B cell (primary cell): ENCODE measurements at regions not wholly inside any gene's neighbourhood (a gene's known extent, or its start where the extent isn't known, plus 50 kb on each side); places are given as distances from the start of the nearest gene placed in this dataset.

Source experiments
- ATAC-seq: fragments of 200-7000 bp; cut with Tn5 transposase; one replicate; pipeline ENCODE4 v1.10.0; 2021; ENCODE audit warnings: low read depth, mild to moderate bottlenecking, moderate number of reproducible peaks, moderate library complexity
- CTCF ChIA-PET: fragments of 350-600 bp; sonication (Branson Sonifier 250); formaldehyde crosslinking; loops from one replicate; lab custom pipeline; 2021; ENCODE audit warnings: antibody characterized with exemption, inconsistent platforms; lab: Charles Lee
- POLR2A ChIA-PET: fragments of 350-600 bp; sonication (Branson Sonifier 250); formaldehyde crosslinking; loops from one replicate; lab custom pipeline; 2021; ENCODE audit warnings: antibody characterized with exemption; lab: Charles Lee
- DNase-seq: peaks from one replicate; pipeline ENCODE4 v3.0.0; 2013
- H2AFZ ChIP-seq: 2 replicates; pipeline ENCODE4 v1.6.1; 2012; ENCODE audit warnings: mild to moderate bottlenecking, low read depth, low read length; ENCODE audit not compliant: insufficient read depth, poor library complexity, severe bottlenecking
- H3K27ac ChIP-seq, 2 donors: 1 replicate in 1 of 2; 2 replicates in 1 of 2; pipeline ENCODE4 v1.5.1; 2012 to 2013; ENCODE audit warnings: low read length in 2 of 2, mild to moderate bottlenecking in 2 of 2, moderate library complexity in 1 of 2
- H3K27me3 ChIP-seq, 4 experiments: fragments of 200-600 bp in 1 of 4; sonication (generic) in 1 of 4; replicated peaks in 1 of 4; 1 replicate in 2 of 4; 2 replicates in 2 of 4; pipeline versions ENCODE4 v1.6.1 to v1.7.0; 2013 to 2016; ENCODE audit warnings: low read length in 3 of 4, mild to moderate bottlenecking in 2 of 4, mixed read lengths in 1 of 4, moderate library complexity in 1 of 4; ENCODE audit not compliant: insufficient read depth in 4 of 4, control insufficient read depth in 3 of 4; ENCODE audit errors: control extremely low read depth in 1 of 4
- H3K36me3 ChIP-seq, 2 experiments: replicated peaks in 1 of 2; 1 replicate in 1 of 2; 2 replicates in 1 of 2; pipeline versions ENCODE4 v1.6.1 to v1.7.1; 2013; ENCODE audit warnings: low read length in 1 of 2; ENCODE audit not compliant: insufficient read depth in 2 of 2, control insufficient read depth in 1 of 2; ENCODE audit errors: control extremely low read depth in 1 of 2, extremely low read depth in 1 of 2
- H3K4me1 ChIP-seq, 2 donors: fragments of 200-600 bp in 1 of 2; sonication (generic) in 1 of 2; 1 replicate in 1 of 2; 2 replicates in 1 of 2; pipeline versions ENCODE4 v1.5.1 to v1.6.1; 2013 to 2017; ENCODE audit warnings: low read length in 2 of 2; ENCODE audit not compliant: control insufficient read depth in 2 of 2, insufficient read depth in 2 of 2
- H3K4me2 ChIP-seq: replicated peaks from 2 replicates; pipeline ENCODE3; 2012; ENCODE audit warnings: mild to moderate bottlenecking, low read depth, low read length; ENCODE audit not compliant: poor library complexity, severe bottlenecking
- H3K4me3 ChIP-seq, 5 experiments: fragments of 200-600 bp in 1 of 5; sonication (generic) in 1 of 5; 1 replicate in 3 of 5; 2 replicates in 2 of 5; pipeline versions ENCODE4 v1.5.1 to v1.7.0; 2011 to 2016; ENCODE audit warnings: low read length in 4 of 5, mild to moderate bottlenecking in 4 of 5, low read depth in 2 of 5, control low read depth in 1 of 5, moderate library complexity in 1 of 5; ENCODE audit not compliant: insufficient read depth in 1 of 5; ENCODE audit errors: control extremely low read depth in 1 of 5, extremely low read depth in 1 of 5
- H3K79me2 ChIP-seq: fragments of 200-600 bp; sonication (generic); one replicate; pipeline ENCODE4 v1.6.0; 2016; ENCODE audit warnings: low read length; ENCODE audit not compliant: control insufficient read depth, insufficient read depth
- H3K9ac ChIP-seq: fragments of 200-600 bp; sonication (generic); 2 replicates; pipeline ENCODE4 v1.6.1; 2017; ENCODE audit warnings: mild to moderate bottlenecking, low read length, moderate library complexity
- H3K9me3 ChIP-seq, 3 donors: one replicate each; pipeline versions ENCODE4 v1.6.1 to v1.7.1; 2013; ENCODE audit warnings: low read length in 2 of 3; ENCODE audit not compliant: control insufficient read depth in 2 of 3, insufficient read depth in 1 of 3; ENCODE audit errors: control extremely low read depth in 1 of 3
- H4K20me1 ChIP-seq: 2 replicates; pipeline ENCODE4 v1.6.0; 2012; ENCODE audit warnings: mild to moderate bottlenecking, low read length; ENCODE audit not compliant: insufficient read depth, control insufficient read depth, poor library complexity, severe bottlenecking
- H3K27ac Mint-ChIP-seq: one replicate; pipeline ENCODE4 v1.8.0; 2021; ENCODE audit warnings: mixed read lengths
- H3K27me3 Mint-ChIP-seq: one replicate; pipeline ENCODE4 v1.8.0; 2021; ENCODE audit warnings: mixed read lengths
- H3K4me1 Mint-ChIP-seq: one replicate; pipeline ENCODE4 v1.8.0; 2021; ENCODE audit warnings: mixed read lengths
- H3K4me3 Mint-ChIP-seq: one replicate; pipeline ENCODE4 v1.8.0; 2021; ENCODE audit warnings: mixed read lengths
- H3K9me3 Mint-ChIP-seq: one replicate; pipeline ENCODE4 v1.8.0; 2022; ENCODE audit warnings: mixed read lengths; ENCODE audit not compliant: insufficient read depth
- EZH2 ChIP-seq: IDR thresholded peaks from 2 replicates; pipeline ENCODE4 v1.6.1; 2012; ENCODE audit warnings: borderline replicate concordance, low read depth, mild to moderate bottlenecking, moderate library complexity, low read length; ENCODE audit not compliant: insufficient read depth, poor library complexity, severe bottlenecking
- WGBS: methylation state at CpG from one replicate; pipeline ENCODE4 v1.1.5; 2013; ENCODE audit warnings: missing lambda C conversion rate; ENCODE audit not compliant: insufficient coverage; 5-methylcytosine and 5-hydroxymethylcytosine counted together
- intact Hi-C: fragments of 100-400 bp; cut with micrococcal nuclease; formaldehyde crosslinking; loops from one replicate; pipeline ENCODE4 v1.10.0; 2022
- TF ChIP-seq, protein P1 (sequence below): fragments of 200-600 bp; IDR thresholded peaks from one replicate; pipeline ENCODE4 v1.8.0; 2022; ENCODE audit warnings: antibody characterized with exemption, mild to moderate bottlenecking

DNA sequence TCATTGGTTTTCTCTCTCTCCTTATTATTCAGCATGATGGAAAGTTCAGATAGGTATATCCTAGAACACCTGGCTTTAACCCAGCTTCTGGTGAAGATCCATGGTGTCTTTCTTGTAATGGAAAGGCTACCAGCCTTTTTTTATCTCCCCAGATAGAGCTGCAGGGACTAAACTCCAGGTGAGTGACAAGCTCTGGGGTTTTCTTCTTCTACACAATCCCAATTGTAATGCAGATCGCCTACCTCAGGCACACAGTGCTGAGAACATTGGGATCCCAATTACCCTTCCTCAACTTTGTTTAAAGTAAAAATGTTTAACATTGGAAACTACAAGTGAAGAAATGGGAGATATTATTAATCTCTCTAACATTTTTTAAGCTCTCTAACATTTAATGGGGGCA lies 1851.7 kb downstream of the PCDH9 start:
- DNase-seq (no peak), ATAC-seq (no peak)
- Histone ChIP-seq H3K4me3 (no peak overlapping the region), H4K20me1 (no peaks in the 10 kb centered on the region), H3K27ac (no peak overlapping the region), H3K4me1 (no peaks in the 10 kb centered on the region), H3K27me3 (no peaks in the 10 kb centered on the region), H3K9ac (no peak overlapping the region), H3K79me2 (no peaks in the 10 kb centered on the region), H3K4me2 (no peak overlapping the region), H3K36me3 (no peaks in the 10 kb centered on the region), H3K9me3 (peaks cover 3 to 13% (median 4%) of the 10 kb centered on the region in 3 donors), H2AFZ (no peak overlapping the region)
- intact Hi-C loops, result no loop called here
- H3K4me3 Mint-ChIP-seq, result no peak overlapping the region
- no peaks in the 10 kb centered on the region for H3K27me3 Mint-ChIP-seq
- H3K27ac Mint-ChIP-seq, result no peak overlapping the region
- TF ChIP-seq, protein P1, sequence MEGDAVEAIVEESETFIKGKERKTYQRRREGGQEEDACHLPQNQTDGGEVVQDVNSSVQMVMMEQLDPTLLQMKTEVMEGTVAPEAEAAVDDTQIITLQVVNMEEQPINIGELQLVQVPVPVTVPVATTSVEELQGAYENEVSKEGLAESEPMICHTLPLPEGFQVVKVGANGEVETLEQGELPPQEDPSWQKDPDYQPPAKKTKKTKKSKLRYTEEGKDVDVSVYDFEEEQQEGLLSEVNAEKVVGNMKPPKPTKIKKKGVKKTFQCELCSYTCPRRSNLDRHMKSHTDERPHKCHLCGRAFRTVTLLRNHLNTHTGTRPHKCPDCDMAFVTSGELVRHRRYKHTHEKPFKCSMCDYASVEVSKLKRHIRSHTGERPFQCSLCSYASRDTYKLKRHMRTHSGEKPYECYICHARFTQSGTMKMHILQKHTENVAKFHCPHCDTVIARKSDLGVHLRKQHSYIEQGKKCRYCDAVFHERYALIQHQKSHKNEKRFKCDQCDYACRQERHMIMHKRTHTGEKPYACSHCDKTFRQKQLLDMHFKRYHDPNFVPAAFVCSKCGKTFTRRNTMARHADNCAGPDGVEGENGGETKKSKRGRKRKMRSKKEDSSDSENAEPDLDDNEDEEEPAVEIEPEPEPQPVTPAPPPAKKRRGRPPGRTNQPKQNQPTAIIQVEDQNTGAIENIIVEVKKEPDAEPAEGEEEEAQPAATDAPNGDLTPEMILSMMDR, result no peak
- no peak for TF ChIP-seq EZH2
- H3K4me1 Mint-ChIP-seq, result no peaks in the 10 kb centered on the region
- WGBS, result no CpG with 5 or more reads among the region's 1 CpG
- ChIA-PET CTCF (interaction anchor here (1.2 kb wide), 1 partner anchor 11 kb away, joined by 3 read pairs; no protein-coding TSS in a partner anchor), POLR2A (no interaction called here)
- H3K9me3 Mint-ChIP-seq, result peaks cover 5% of the 10 kb centered on the region

DNA sequence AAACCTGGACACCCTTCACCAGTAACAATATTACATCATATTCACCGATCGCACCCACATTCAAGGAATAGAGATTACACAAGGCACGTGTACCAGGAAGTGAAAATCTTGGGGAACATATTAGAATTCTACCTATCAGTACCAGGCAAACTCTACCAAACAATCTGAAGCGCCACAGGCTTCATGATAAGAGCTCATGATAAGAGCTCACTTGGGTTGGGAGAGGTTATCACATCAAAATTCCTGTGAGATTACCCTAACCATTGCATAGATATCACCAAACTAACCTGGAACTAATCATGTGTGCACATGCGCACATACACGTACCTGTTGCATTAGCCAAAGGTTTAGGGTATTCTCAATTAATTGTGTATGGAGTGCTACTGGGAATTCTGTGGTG lies 1861.3 kb downstream of the PCDH9 start:
- Histone ChIP-seq H2AFZ (no peak overlapping the region), H3K79me2 (no peaks in the 10 kb centered on the region), H3K9me3 (peaks cover 0 to 1% (median 0%) of the 10 kb centered on the region in 3 donors), H3K27me3 (no peaks in the 10 kb centered on the region), H4K20me1 (no peaks in the 10 kb centered on the region), H3K4me3 (no peak overlapping the region), H3K27ac (no peak overlapping the region), H3K9ac (no peak overlapping the region), H3K36me3 (no peaks in the 10 kb centered on the region), H3K4me1 (no peaks in the 10 kb centered on the region), H3K4me2 (no peak overlapping the region)
- DNase-seq (no peak), ATAC-seq (no peak)
- POLR2A ChIA-PET, result no interaction called here
- CTCF ChIA-PET, result no interaction called here
- TF ChIP-seq EZH2, result no peak
- TF ChIP-seq, protein P1, result no peak
- peaks cover 2% of the 10 kb centered on the region for H3K9me3 Mint-ChIP-seq
- no CpG with 5 or more reads among the region's 6 CpGs for WGBS
- no peaks in the 10 kb centered on the region for H3K4me1 Mint-ChIP-seq
- intact Hi-C loops, result no loop called here
- H3K4me3 Mint-ChIP-seq, result no peak overlapping the region
- no peak overlapping the region for H3K27ac Mint-ChIP-seq
- no peaks in the 10 kb centered on the region for H3K27me3 Mint-ChIP-seq
